SU-DHL-6 (cell line): ENCODE measurements at regions not wholly inside any gene's neighbourhood (a gene's known extent, or its start where the extent isn't known, plus 50 kb on each side); places are given as distances from the start of the nearest gene placed in this dataset.

Experiments
- H2AFZ ChIP-seq: fragments of 200-600 bp; sonication (generic); 2 replicates; pipeline ENCODE4 v1.6.1; 2014; ENCODE audit warnings: low read depth, mild to moderate bottlenecking, moderate library complexity, mixed read lengths, antibody characterized with exemption, low read length; ENCODE audit not compliant: severe bottlenecking
- H3F3A ChIP-seq: fragments of 200-600 bp; shearing (Covaris generic); 2 replicates; pipeline ENCODE4 v1.6.0; 2016; ENCODE audit warnings: antibody characterized with exemption, mild to moderate bottlenecking; ENCODE audit not compliant: insufficient read depth
- H3K27ac ChIP-seq: fragments of 200-600 bp; sonication (generic); 2 replicates; pipeline ENCODE4 v1.5.1; 2016; ENCODE audit warnings: low read depth, mild to moderate bottlenecking, low read length, moderate library complexity, mixed read lengths
- H3K27me3 ChIP-seq: fragments of 200-600 bp; sonication (generic), shearing (Covaris generic); 2 replicates; pipeline ENCODE4 v1.6.0; 2014; ENCODE audit warnings: mild to moderate bottlenecking, low read length
- H3K36me3 ChIP-seq: fragments of 200-600 bp; sonication (generic); 2 replicates; pipeline ENCODE4 v1.6.1; 2014; ENCODE audit warnings: mild to moderate bottlenecking, low read length, mixed read lengths
- H3K4me2 ChIP-seq: fragments of 300-600, 200-600 bp; shearing (Covaris generic), sonication (generic); 2 replicates; pipeline ENCODE4 v1.6.0; 2014; ENCODE audit warnings: low read length, low read depth, mild to moderate bottlenecking; ENCODE audit not compliant: poor library complexity, severe bottlenecking
- H3K4me3 ChIP-seq: fragments of 200-600 bp; sonication (generic); 2 replicates; pipeline ENCODE4 v1.5.1; 2014; ENCODE audit warnings: antibody characterized with exemption, low read length, mild to moderate bottlenecking, mixed read lengths; ENCODE audit not compliant: insufficient read depth, poor library complexity, severe bottlenecking
- H3K79me2 ChIP-seq: fragments of 200-600 bp; sonication (generic); 2 replicates; pipeline ENCODE4 v1.6.1; 2014; ENCODE audit warnings: mild to moderate bottlenecking, low read length, moderate library complexity; ENCODE audit not compliant: insufficient read depth
- H3K9ac ChIP-seq: fragments of 200-600 bp; sonication (generic); 2 replicates; pipeline ENCODE4 v1.7.0; 2014; ENCODE audit warnings: mild to moderate bottlenecking, low read length
- H3K9me2 ChIP-seq: fragments of 200-600 bp; sonication (generic); replicated peaks from 2 replicates; pipeline ENCODE4 v1.6.1; 2014; ENCODE audit warnings: low read length; ENCODE audit not compliant: insufficient read depth
- H3K9me3 ChIP-seq: fragments of 200-600 bp; sonication (generic); 2 replicates; pipeline ENCODE4 v1.6.1; 2014; ENCODE audit warnings: low read length, mixed read lengths; ENCODE audit not compliant: insufficient read depth
- H4K20me1 ChIP-seq: fragments of 200-600 bp; sonication (generic); 2 replicates; pipeline ENCODE4 v1.6.1; 2014; ENCODE audit warnings: low read depth, mild to moderate bottlenecking, antibody characterized with exemption, low read length, moderate library complexity, mixed read lengths
- EZH2phosphoT487 ChIP-seq: fragments of 200-600 bp; sonication (generic), shearing (Covaris generic); conservative IDR thresholded peaks from 2 replicates; pipeline ENCODE4 v1.6.1; 2018; ENCODE audit warnings: mild to moderate bottlenecking, antibody characterized with exemption, low read length, moderate library complexity, mixed read lengths
- TF ChIP-seq, protein P1 (sequence below): fragments of 200-600 bp; sonication (generic); IDR thresholded peaks from one replicate; pipeline ENCODE4 v1.5.1; 2017; ENCODE audit warnings: antibody characterized with exemption, mild to moderate bottlenecking, low read length, moderate library complexity; ENCODE audit not compliant: insufficient read depth, poor library complexity, severe bottlenecking

DNA sequence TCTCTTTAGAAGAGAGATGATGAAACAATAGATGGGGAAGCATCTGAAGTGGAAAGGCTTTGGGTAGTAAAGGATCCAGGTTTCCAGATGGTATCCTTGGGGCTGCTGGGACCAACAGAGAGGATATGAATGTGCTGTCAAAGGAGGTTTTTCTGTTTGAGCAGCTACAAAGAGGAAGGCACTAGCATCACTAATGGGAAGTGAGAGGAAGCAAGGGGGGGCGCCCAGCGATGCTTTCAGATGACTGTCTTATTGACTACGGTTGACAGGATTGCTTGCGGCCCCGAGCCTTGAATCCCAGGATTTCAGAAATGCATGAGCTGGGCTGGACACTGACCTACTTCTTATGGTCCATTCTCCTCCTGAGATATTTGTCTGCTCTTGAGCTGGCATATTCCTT, 103.8 kb upstream of the GALNT15 start:
- H3F3A ChIP-seq = no peaks in the 10 kb centered on the region

DNA sequence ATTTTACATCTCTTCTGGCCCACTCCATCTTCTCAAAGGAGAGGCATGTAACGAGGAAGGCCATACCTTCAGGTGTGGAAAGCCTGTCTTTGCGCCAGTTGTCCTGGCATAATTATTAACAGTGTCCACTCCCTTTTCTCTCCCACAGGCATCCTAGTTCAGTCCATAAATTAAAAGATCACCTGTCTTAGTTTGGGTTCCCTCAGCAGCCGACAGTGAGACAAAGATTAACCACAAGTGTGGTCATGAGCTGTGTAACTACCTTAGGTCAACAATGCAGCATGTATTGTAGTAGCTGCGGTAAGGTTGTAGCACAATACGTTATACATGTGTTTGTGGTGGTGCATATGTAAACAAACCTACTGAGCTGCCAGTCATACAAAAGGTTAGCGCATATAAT, 103.3 kb upstream of the GALNT15 start:
- TF ChIP-seq EZH2phosphoT487 = no peak
- TF ChIP-seq, protein P1, sequence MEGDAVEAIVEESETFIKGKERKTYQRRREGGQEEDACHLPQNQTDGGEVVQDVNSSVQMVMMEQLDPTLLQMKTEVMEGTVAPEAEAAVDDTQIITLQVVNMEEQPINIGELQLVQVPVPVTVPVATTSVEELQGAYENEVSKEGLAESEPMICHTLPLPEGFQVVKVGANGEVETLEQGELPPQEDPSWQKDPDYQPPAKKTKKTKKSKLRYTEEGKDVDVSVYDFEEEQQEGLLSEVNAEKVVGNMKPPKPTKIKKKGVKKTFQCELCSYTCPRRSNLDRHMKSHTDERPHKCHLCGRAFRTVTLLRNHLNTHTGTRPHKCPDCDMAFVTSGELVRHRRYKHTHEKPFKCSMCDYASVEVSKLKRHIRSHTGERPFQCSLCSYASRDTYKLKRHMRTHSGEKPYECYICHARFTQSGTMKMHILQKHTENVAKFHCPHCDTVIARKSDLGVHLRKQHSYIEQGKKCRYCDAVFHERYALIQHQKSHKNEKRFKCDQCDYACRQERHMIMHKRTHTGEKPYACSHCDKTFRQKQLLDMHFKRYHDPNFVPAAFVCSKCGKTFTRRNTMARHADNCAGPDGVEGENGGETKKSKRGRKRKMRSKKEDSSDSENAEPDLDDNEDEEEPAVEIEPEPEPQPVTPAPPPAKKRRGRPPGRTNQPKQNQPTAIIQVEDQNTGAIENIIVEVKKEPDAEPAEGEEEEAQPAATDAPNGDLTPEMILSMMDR = no peak
- no peak overlapping the region for H3K4me2 ChIP-seq
- H2AFZ ChIP-seq = no peak overlapping the region
- H3K9me3 ChIP-seq = no peaks in the 10 kb centered on the region
- no peak overlapping the region for H3K27ac ChIP-seq
- no peaks in the 10 kb centered on the region for H3K27me3 ChIP-seq
- no peaks in the 10 kb centered on the region for H3K9me2 ChIP-seq
- no peaks in the 10 kb centered on the region for H3K79me2 ChIP-seq
- no peak overlapping the region for H3K9ac ChIP-seq
- no peaks in the 10 kb centered on the region for H4K20me1 ChIP-seq
- H3K4me3 ChIP-seq = no peak overlapping the region
- H3F3A ChIP-seq = no peaks in the 10 kb centered on the region
- H3K36me3 ChIP-seq = no peaks in the 10 kb centered on the region

More for the DNA sequence above, 103.8 kb upstream of the GALNT15 start:
- H3K9ac ChIP-seq = no peak overlapping the region
- no peaks in the 10 kb centered on the region for H3K36me3 ChIP-seq
- H4K20me1 ChIP-seq = no peaks in the 10 kb centered on the region
- no peaks in the 10 kb centered on the region for H3K9me3 ChIP-seq
- H2AFZ ChIP-seq = no peak overlapping the region
- H3K27ac ChIP-seq = no peak overlapping the region
- H3K4me2 ChIP-seq = no peak overlapping the region
- H3K4me3 ChIP-seq = no peak overlapping the region
- H3K79me2 ChIP-seq = no peaks in the 10 kb centered on the region
- no peaks in the 10 kb centered on the region for H3K9me2 ChIP-seq
- TF ChIP-seq, protein P1 = no peak
- TF ChIP-seq EZH2phosphoT487 = no peak
- no peaks in the 10 kb centered on the region for H3K27me3 ChIP-seq

DNA sequence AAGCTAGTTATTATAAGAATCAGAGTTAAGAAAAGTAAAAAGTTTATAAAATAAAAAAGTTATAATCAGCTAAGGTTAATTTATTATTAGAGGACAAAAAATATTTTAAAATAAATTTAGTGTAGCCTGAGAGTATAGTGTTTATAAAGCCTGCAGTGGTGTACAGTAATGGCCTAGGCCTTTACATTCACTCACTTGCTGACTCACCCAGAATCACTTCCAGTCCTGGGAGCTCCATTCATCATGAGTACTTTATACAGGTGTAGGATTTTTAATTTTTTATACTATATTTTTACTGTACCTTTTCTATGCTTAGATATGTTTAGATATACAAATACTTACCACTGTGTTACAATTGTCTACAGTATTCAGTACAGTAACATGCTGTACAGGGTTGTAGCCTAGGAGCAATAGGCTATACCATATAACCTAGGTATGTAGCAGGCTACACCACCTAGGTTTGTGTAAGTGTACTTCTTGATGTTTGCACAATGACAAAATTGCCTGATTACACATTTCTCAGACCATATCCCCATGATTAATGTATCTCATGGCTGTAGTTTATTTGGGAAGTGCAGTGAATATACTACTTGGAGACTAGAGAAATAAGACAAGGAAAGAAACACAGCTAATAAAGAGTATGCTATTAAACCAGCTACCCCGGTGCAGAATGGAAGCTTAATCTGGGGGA, 101.9 kb upstream of the GALNT15 start:
- H4K20me1 ChIP-seq = no peaks in the 10 kb centered on the region
- H3K79me2 ChIP-seq = no peaks in the 10 kb centered on the region
- no peaks in the 10 kb centered on the region for H3K27me3 ChIP-seq
- no peak overlapping the region for H3K27ac ChIP-seq
- H3K9me3 ChIP-seq = no peaks in the 10 kb centered on the region
- no peak overlapping the region for H3K9ac ChIP-seq
- H3K4me2 ChIP-seq = no peak overlapping the region
- H2AFZ ChIP-seq = no peak overlapping the region
- no peaks in the 10 kb centered on the region for H3F3A ChIP-seq
- TF ChIP-seq, protein P1 = no peak
- no peak for TF ChIP-seq EZH2phosphoT487
- H3K36me3 ChIP-seq = no peaks in the 10 kb centered on the region
- H3K9me2 ChIP-seq = no peaks in the 10 kb centered on the region
- no peak overlapping the region for H3K4me3 ChIP-seq

DNA sequence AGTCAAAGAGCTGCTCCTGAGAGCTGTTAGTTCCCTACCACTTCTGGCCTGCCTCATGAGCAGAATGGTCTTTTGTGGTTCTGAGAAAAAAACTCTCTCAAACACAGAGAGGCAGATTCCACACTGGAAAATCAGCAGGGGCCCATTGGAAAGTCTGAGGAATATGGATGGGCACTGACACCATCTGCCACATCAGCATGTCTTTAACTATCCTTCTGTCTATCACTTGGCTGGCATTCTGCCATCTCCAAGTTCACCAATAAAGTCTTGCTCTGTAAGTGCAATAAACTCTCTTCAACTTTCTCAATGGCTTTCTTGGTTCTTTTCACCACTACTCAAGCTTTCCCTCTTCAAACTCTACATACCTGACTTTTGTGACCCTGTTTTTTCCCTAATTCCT, 101.3 kb upstream of the GALNT15 start:
- no peaks in the 10 kb centered on the region; the same call in 1 of the 2 replicates for H3K9me3 ChIP-seq
- no peak overlapping the region for H3K4me2 ChIP-seq
- no peak overlapping the region for H3K27ac ChIP-seq

More for the DNA sequence above, 101.3 kb upstream of the GALNT15 start:
- Histone ChIP-seq H2AFZ (no peak overlapping the region), H3K27me3 (no peaks in the 10 kb centered on the region), H3K9ac (no peak overlapping the region), H3F3A (no peaks in the 10 kb centered on the region), H4K20me1 (no peaks in the 10 kb centered on the region), H3K36me3 (no peaks in the 10 kb centered on the region), H3K4me3 (no peak overlapping the region), H3K9me2 (no peaks in the 10 kb centered on the region), H3K79me2 (no peaks in the 10 kb centered on the region)
- TF ChIP-seq EZH2phosphoT487 = no peak
- TF ChIP-seq, protein P1 = no peak
